ENCODE measurements at regions not wholly inside any gene's neighbourhood (a gene's known extent, or its start where the extent isn't known, plus 50 kb on each side); places are given as distances from the start of the nearest gene placed in this dataset.

- DNase-seq: no peak
Measured at GRCh38 chr18:78676622-78677482, 302.8 kb upstream of the SALL3 start.

- DNase-seq: no peak
Measured at GRCh38 chr18:78677483-78678317, 301.9 kb upstream of the SALL3 start.

DNA sequence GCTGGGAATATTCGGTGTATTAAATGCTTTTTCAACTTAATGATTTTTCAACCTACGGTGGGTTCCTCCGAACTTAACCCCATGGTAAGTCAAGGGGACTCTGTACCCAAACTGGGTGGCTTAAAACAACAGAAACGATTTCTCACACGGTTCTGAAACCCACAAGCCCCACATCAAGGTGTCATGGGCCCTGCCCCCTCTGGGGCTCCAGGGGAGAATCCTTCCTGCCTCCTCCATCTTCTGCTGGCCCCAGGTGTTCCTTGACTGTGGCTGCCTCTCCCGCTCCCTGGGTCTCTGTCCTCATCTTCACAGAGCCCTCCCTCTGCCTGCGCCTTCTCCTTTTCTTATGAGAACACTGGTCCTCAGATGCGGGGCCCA is 301.3 kb upstream of the SALL3 start:
- no peak for DNase-seq

GRCh38 chr18:78679031-78679430 is 300.6 kb upstream of the SALL3 start:
- no peak for DNase-seq

DNA sequence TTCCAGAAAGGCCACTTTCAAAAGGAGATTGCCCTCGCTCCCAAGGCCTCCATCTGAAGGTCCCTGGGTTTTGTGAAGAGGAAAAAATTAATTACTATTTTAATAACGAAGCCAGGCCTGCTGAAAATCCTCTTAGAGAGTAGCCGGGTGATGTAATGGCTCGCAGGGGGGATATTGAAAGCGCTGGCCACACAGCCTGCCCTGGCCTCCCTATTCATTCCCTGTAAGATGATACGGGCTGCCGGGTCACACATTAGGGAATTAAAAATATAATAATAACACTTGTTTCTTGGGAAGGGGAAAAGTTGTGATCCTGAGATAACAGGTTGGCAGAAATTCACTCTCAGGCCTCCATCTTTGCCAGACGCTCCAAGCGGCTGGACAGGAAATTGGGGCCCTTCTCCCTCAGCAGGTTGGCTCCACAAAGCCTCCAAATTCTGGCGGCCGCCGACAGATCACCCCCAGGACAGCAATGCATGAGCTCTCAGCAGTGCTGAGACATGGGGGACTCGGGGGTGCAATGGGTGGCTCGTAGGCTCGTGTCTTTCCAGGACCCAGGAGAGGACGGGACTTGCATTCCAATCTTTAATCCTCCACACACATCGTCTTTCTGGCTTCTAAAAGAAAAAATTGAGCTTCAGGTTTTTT is 299.9 kb upstream of the SALL3 start:
- no peak for DNase-seq

GRCh38 chr18:78681396-78681795 is 298.2 kb upstream of the SALL3 start:
- DNase-seq: no peak

DNA sequence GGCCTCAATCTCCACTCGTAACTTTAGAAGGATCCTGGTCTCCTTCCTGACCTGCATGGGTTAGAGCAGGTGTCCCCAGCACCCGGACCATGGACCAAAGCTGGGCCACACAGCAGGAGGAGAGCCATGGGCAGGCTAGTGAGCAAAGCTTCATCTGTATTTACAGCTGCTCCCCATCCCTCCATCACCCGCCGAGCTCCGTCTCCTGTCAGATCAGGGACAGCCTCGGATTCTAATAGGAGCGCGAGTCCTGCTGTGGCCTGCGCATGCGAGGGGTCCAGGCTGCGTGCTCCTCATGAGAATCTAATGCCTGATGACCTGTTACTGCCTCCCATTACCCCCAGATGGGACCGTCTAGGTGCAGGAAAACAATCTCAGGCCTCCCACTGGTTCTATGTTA is 297.7 kb upstream of the SALL3 start:
- no peak for DNase-seq

- no peak for DNase-seq
Measured at GRCh38 chr18:78682716-78683115, 296.9 kb upstream of the SALL3 start.

- DNase-seq: no peak
Measured at GRCh38 chr18:78683191-78684010, 296.2 kb upstream of the SALL3 start.

DNA sequence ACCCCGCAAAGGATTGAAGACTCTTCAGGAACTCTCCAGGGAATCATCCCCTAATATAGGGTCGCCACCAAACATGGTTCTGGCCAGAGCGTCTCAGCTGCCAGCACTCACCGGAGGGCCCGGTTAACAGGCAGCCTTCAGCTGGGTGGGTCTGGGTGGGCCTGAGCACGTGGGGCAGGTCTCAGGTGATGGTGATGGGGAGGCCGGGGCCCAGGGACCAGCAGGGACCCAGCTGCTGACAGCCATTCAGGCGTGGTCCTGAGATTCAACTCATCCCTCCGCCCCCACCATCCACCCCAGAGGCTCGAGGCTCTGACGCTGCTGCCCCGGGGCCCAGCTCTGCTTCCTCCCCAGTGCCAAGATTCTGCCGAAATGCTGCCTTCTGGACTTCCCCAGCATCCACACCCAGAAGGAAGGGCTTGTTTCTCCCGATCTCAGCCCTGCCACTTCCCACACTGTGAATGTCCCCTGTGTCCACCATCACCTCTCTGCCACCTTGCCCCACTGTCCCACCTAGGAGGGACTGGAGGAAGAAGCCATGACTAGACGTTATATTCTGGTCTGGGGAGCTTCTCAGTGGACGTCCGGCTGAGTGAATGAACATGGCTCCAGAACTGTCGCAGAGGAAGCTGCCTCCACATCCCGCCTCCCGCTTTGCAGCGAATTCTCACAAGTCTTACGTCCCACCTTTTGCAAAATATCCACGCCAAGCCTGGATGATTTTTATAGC is 294.2 kb upstream of the SALL3 start:
- no peak for DNase-seq

- no peak for DNase-seq
Measured at GRCh38 chr18:78685980-78686530, 293.6 kb upstream of the SALL3 start.

DNA sequence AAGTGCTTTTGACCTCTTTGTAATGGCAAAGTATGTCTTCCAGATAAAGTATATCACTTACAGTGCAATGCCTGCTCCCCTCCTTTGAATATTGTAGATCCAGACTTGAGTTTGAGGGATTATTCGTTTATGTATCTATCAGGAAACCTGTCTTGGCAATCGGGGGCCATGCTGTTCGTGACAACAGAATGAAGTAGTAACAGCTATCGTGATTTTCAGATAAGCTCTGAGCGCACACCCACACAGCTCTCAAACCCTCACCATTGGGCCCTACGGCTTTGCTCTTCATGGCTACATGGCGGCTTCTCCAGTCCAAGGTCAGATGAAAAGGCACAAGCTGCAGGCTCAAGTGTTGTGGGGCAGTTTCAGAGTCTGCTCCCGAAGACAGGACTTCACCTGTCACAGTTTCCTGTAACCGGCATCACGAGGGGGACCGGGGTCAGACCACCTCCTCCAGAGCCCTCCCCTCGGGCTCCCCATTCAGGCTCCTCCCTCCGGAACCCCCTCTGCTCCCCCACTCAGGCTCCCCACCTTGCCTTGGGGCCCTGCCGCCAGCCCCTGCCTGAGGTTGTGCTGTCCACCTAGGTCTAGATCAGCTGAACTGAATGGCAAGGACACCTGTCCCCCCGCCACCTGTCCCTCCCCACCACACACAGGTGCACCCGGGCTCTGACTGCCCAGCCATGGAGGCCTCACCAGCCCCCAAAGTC is 292.5 kb upstream of the SALL3 start:
- DNase-seq: no peak

DNA sequence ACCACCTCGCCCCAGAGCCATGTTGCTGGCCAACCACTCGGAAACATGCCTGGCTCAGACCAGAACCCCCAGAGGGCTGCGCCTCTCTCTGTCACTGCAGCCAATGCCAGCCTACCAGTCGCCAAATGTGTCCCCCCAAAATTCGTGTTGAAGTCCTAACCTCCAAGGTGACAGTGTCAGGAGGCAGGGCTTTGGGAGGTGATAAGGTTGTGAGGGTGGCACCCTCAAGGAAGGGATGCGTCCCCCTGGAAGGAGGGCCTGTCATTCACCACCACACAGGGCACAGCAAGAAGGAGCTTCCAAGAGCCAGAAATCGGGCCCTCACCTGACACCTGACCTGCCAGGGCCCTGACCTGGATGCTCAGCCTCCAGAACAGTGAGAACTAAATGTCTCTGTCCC is 291.9 kb upstream of the SALL3 start:
- no peak for DNase-seq

DNA sequence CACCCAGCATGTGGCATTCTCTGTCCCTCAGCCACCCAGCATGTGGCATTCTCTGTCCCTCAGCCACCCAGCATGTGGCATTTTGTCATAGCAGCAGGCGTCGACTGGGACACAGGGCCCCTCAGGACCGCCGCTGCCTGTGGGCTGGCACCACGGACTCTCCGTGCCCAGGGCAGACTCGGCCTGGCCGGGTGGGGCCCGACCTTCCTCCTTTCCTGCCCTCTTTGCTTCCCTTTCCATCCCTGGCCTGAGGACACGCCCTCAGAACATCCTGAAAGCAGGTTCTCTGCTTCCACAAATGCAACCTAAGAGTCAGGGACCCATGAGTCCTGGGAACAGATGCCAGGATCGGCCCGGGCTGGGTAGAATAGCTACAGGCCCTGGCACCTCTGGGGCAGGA is 291.4 kb upstream of the SALL3 start:
- DNase-seq: no peak

DNA sequence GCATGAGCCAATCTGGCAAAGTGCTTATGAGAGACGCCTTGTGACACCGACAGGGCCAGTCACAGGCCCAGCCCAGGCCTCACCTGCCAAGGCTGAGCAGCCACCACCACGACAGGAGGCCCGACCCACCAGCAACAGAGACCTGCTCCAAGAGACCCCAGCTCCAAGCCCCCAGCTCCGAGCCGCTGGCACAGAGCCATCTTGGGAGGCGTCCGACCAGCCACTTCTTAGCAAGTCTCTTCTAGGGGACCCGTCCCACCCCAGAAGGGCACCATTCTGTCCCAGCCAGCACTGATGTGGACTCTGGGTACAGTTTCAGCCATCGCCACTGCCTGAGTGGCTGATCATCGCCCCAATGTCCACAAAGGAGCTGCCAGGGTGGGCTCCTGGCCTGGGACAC is 290.7 kb upstream of the SALL3 start:
- DNase-seq: no peak

GRCh38 chr18:78689606-78690005 is 290.0 kb upstream of the SALL3 start:
- no peak for DNase-seq

- no peak for DNase-seq
Measured at GRCh38 chr18:78692105-78692504, 287.5 kb upstream of the SALL3 start.

DNA sequence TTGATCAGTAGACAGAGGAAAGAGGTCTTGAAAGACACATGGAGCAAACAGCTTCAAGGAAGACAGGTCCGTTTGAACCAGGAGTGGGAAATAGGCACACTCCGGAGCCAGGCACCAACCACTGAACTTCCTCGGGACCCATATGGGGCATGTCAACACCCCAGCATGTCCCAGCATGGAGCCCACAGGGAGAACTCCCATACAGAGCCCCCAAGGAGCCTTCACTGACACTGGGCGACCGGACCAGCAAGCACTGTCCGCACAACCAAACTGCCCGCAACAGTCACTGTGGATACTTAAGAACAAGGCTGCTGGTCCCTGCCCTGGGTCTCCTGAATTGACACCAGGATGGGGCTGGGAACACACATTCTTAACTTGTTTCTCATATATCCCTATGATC is 286.2 kb upstream of the SALL3 start:
- no peak for DNase-seq

- DNase-seq: no peak
Measured at GRCh38 chr18:78696698-78697435, 282.8 kb upstream of the SALL3 start.

DNA sequence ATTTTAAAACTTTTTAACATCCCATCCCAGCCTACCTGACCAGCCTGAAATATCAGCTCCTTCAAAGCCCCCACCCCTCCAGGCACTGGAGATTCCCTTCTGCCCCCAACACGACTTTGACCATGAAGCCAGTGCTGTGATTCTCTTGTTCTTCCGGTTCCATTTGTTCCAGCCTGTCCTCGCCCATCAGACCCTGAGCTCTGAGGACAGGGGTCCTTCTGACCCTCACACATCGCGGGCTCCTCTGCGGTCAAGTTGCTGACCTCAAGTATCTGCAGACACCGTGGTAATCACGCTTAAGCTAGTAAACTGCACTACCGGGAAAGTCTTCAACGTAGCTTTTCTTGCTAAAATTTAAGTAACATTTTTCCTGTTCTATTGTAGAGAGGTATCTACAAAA is 282.2 kb upstream of the SALL3 start:
- no peak for DNase-seq
